HG02571 (cell line): ENCODE measurements at regions not wholly inside any gene's neighbourhood (a gene's known extent, or its start where the extent isn't known, plus 50 kb on each side); places are given as distances from the start of the nearest gene placed in this dataset.

Source experiments
- ATAC-seq: cut with Tn5 transposase; IDR thresholded peaks from one replicate; pipeline ENCODE4 v1.9.1; 2021; ENCODE audit warnings: mild to moderate bottlenecking, moderate library complexity; ENCODE audit not compliant: unreplicated experiment

DNA sequence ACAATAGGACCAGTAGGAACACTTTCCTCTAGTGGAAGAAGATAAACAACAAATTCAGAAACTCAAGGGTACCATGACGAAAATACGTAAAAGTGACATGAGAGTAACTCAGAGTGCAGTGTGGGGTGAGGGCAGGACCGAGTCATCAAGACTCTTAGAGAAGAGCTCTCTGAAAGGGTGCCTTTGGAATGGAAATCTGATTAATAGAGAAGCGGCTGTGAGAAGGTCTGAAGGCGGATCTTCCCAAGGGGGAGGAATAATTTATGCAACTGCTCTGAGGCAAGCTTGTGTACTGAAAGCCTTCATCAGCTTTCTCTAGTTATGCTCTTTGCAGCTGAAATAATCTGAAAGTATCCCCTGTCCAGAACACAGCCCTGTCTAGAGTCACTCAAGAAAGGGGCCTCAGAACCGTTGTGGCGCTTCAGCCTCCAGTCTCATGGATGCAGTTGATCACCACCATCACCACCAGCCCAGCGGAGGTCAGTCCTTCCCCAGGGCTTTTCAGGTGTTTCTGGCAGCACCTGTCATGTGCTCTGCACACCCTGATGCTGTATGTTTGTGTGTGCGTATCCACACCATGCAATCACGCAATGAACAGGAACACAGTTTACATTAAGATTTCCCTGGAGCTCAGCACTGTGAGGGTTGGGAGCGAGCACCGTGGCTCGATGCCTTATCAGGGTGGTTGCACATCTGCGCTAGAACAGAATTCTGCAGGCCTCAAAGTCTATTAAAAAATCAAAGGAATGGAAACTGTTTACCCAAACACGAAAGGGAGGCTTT, 396.5 kb downstream of the SMOC2 start:
- ATAC-seq: no peak

GRCh38 chr6:168835991-168836390, 395.0 kb downstream of the SMOC2 start:
- no peak for ATAC-seq

GRCh38 chr6:168834801-168835200, 393.8 kb downstream of the SMOC2 start:
- ATAC-seq: no peak

DNA sequence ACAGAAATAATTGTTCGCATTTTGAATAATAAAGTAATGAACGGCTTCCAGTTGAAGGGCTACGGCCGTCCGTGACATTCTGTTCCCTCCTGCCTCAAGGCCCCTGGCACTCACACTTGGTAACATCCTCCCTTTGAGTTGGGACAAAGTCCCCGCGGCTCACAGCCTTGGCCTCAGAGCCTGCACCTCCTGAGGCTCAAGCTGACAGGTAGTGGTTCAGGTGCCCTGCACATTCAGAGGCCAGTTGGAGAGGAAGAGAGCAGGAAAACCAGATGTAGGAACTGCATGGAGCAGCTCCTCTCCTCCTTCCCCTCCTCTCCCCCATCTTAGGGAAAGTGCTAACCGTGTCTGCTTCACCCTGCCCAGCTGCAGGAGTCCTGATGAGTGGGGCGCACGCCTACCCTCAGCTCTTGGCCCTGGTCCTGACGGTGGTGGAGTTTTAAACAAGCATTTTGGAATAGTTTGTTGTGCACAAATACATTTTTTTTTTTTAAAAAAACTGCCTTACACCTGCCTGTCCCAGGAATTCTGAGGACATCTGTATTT, 393.1 kb downstream of the SMOC2 start:
- ATAC-seq: no peak

DNA sequence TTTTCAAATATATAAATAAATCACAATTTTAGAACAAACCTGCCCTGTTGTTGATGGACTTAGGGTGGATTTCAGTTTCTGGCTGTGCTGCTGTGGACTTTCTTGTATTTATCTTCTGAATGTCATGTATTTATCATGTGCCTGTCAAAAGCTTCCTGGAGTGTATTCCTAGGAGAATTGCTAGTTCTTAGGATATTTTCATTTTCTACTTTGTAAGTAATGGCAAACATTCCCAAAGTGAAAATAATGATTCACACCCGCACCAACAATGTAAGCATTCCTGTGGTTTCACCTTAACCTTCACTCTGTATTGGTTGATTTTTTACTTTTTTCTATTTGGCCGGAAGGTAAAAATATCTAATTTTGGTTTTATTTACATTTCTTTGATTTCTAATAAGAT, 387.8 kb downstream of the SMOC2 start:
- ATAC-seq: no peak

DNA sequence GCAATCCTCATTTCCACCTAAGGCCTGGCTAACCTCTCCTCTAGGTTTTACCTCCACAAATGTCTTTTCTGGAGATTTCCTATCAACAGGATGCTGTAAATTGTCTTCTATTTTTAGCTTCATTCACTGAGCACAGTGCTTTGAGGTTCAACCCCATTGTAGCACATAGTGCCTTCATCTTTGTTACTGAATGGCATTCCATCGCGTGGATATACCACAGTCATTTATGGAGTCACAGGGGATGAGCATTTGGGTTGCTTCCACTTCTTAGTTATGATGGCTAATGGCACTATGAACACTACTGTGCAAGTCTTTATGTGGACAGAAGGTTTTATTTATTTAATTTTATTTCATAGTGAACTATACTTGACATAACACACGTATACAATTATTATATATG, 387.1 kb downstream of the SMOC2 start:
- no peak for ATAC-seq

DNA sequence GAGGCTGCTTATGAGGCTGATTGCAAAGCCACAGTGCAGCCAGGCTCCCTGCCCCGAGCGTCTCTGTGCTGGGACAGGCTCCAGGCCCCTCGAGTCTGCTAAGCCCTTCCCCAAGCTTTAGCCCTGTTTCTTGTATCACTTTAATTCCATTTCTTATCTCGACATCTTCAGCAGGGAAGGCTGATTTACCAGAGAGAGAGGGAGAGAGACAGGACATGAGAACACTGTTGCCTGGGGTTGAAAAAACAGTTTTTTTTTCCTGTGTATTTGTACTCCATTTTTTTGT, 386.5 kb downstream of the SMOC2 start:
- no peak for ATAC-seq

DNA sequence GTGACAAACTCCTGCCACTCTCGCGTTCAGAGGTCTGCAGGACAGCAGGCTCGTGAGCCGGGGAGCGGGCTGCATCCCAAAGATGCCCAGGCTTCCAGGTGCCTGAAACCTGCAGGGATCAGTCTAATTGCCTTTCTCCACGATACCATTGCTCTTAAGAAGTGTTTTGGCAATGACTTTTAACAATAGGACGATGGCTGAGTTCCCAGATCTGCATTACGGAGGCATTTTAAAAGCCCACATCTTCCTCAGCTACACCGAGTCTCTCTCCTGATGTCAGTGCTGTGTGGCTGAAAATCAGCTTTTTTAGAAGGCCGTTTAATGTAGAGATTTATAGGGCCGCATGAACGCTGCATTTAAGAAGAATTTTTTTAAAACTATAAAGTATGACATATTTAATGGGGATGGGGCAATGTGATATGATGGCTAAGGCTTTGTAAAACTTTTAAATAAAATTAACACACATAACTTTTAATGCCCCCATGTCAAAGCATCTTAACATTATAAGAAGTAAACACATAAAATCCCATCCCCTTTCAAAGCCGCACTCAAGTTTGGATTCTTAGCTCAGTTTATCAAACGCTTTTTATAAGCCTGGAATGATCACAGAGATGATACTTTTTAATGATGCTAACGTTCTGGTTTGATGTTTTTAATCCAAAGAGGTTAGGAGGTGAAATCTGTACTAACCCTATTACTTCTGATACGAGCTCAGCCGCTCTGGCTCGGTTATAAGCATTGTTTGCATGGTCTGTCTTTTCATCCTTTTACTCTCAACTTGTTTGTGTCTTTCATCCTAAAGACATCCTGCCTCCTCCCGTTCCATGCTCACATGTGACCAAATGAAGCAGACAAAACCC, 386.0 kb downstream of the SMOC2 start:
- ATAC-seq: no peak

- no peak for ATAC-seq
Observed at GRCh38 chr6:168826078-168826390, 385.1 kb downstream of the SMOC2 start.

GRCh38 chr6:168825226-168826077, 384.5 kb downstream of the SMOC2 start:
- ATAC-seq: no peak

DNA sequence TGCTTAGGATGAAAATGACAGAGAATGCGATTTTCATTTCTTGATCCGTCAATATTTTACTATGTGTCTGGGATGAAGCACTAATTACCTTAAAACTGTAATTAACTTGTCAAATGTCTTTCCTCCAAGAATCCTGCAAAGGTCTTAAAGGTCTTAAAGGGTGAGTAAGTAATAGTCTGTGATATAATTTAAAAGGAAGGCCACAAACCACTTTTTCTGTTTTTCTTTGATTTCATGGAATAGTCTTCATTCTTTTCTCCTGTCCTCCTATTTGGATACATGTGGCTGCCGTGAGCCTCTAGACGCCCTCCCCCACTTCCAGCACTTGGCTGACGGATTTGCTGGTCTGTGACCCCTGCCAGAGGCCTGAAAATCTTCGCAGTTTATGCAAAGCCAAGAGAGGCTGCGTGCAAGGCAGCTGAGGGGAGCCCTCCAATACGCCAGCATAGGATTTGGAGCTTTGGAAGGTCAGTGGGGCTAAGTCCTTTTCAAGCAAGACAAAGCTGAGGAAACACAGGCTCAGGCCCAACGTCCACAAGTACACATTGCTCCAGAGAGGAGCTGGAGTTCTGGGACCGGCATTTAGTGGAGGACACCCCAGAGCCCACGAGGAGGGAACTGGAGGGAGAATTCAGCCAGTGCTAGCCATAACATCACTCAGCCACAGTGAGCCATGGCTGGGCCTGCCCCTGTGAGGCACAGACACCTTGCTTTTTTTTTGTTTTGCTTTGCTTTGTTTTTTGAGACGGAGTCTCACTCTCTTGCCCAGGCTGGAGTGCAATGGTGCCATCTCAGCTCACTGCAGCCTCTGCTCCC, 382.6 kb downstream of the SMOC2 start:
- no peak for ATAC-seq

GRCh38 chr6:168822376-168822775, 381.4 kb downstream of the SMOC2 start:
- ATAC-seq: no peak

DNA sequence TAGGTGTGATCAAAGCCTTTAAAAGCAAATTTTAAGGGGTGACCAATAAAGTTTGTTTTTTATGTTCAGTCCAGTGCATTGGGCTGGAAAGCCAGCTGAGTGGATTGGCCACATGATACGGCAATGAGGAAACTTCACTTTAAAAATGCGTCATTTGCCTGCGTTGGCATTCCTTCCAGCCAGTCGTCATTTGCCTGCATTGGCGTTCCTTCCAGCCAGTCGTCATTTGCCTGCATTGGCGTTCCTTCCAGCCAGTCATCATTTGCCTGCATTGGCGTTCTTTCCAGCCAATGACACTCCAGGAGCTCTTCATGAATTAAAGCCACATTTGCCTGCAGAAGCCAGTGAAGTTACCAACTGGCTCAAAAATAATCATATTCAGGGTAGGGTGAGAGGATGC, 378.6 kb downstream of the SMOC2 start:
- no peak for ATAC-seq

DNA sequence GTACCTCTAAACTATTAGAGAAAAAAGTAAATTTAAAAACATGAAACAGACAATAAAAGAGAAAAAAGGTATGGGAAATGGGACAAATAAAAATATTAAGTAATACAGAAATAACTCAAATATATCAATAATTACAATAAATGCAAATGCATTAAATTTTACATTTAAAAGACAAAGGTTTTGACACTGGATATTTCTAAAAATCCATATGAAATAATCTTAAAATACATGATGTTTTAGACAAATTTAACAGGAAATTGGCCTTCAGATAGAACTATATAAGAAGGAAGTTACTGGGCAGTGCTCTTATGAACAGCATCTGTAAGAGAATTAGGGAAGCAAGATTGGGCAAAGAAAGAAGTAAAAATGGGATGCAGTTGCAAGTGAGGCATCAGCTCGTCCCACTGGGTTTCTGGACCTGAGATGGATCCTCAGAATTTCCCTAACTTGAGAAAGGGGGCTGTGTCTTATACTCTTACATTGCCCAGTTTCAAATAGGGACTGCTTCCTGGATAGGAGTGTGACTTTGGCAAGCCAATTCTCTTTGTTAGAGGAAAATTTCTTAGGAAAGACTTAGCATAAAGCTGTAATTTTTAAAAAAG, 376.7 kb downstream of the SMOC2 start:
- no peak for ATAC-seq

GRCh38 chr6:168815229-168815628, 374.2 kb downstream of the SMOC2 start:
- no peak for ATAC-seq

DNA sequence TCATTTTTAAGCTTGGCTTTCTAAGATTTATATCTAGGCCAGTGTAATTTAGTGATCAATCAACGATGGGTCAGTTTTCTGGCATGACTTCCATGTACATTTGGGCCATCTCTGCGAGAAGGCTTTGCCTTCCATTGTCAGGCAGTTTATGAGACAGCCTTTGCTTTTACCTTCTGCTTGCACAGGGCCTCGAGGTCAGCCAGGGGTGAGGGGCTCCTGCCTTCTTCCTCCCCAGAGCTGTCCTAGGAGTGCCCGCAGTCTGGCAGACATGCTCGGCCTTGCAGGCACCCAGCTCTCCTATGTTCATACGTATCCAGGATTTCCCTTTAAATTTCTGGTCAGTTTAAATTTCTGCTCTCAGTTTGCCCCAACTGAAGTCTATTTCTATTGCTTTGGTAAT, 367.2 kb downstream of the SMOC2 start:
- ATAC-seq: no peak

- no peak for ATAC-seq
Observed at GRCh38 chr6:168804331-168804730, 363.3 kb downstream of the SMOC2 start.

- no peak for ATAC-seq
Observed at GRCh38 chr6:168803874-168804273, 362.9 kb downstream of the SMOC2 start.

GRCh38 chr6:168799067-168799466, 358.1 kb downstream of the SMOC2 start:
- no peak for ATAC-seq

- ATAC-seq: no peak
Observed at GRCh38 chr6:168796106-168796505, 355.1 kb downstream of the SMOC2 start.
